M059J (cell line): ENCODE measurements at regions not wholly inside any gene's neighbourhood (a gene's known extent, or its start where the extent isn't known, plus 50 kb on each side); places are given as distances from the start of the nearest gene placed in this dataset.
"Not testable (repeated sequence)": the region's sequence is repeated elsewhere in the genome, so short reads cannot be mapped to it uniquely, and the experiment has no call there.

Experiments used
- DNase-seq: peaks from one replicate; pipeline ENCODE4 v3.0.0-alpha.2; 2012; ENCODE audit warnings: low read depth

DNA sequence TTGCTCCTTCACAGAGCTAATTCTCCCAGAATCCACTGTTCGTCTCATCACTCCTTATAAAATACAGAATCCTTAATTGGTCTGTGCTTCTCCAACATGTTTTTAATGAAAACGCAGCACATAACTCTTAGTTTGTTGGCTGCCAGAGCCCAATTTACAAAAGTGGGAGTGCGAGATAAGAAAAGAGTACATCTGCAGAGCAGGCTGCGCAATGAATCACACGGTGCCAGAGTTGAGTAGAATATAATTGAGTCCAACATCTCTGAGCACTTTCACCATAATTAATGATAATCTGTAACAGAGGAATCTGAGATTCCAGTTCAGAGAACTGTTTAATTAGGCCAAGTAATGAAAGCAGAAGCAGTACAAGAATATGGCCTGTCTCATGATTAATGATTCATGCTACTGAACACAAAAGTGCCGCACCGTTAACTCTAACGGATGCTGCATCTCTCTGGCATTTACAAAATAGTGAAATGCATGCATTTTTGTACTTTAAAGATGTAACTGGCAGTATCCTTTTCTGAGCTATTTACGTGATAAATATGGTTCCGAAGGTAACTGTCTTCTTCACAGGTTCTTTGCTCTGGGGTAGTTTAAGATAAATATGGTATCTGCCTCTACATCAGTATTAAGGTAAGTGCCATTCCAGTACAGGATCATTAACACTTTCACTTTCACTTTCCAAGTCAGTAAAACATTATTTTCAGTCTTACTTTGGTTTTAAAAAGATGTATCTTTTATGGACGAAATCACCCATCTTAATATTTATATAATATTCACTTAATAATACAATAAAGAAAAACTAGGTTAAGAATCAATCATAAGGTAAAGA is 785.6 kb downstream of the NR4A2 start:
- DNase-seq, result peak; percentile 11

GRCh38 chr2:155539028-155539427 is 793.5 kb downstream of the NR4A2 start:
- DNase-seq, result not testable (repeated sequence)

DNA sequence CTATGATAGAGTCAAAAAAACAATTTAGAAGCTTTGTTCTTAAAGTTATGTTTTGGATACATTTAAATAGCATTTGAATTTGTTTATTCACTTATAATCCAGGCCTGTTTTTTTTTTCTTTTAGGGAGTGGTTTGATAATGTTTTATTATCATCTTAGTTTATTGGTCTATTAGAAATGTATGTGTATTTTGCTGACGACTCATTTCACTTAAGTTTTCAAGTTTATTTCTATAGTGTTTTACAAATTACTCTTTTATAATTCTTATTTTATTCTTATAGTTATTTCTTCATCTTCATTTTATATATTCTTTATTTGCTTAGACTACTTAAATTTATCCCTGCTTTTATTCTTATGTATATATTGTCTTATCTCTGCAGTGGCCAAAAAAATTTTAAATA is 804.5 kb downstream of the NR4A2 start:
- DNase-seq, result no peak

DNA sequence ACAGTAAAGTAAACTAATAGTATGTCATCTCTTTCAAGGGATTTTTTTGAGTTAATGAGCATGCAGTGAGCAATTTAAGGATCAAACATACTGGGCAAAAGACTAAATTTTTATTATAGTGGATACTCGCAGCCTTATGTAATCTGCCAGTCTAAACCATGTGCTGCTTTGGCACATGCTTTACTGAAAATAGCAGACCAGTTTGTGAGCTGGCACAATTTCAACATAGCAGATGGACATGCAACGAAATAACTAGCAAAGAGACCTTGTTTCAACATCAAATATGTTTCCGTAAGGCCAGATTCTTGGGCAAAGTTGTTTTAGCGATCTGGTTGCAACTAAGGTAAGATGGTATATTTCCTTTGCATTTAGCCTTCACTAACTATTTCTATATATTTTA is 807.3 kb downstream of the NR4A2 start:
- no peak for DNase-seq

DNA sequence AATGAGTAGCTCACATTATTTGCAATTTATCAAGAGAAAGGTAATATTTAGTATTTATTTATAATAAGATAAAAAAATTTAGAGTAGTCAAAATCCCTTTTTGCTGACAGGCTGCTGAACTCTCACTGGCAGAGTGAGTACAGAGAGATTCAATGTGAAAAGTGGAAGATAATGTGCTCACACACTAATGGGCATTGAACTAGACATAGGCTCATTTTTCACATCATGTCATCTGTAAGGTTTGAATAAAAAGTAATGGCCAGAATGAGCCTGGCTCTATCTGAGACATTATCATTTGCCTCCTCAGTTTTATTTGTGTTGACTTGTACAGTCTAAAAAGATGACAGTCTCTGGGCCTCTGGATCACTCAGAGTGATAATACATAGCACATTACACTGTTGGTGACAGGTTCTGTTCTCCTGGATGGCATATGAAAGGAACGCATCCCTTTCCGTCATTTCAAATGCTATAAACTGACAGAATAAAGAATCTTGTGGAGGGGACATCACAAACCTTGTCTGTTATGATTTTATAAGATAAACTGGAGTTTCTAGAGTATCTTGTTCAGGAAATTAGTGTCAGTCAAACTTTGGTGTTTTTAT is 812.9 kb downstream of the NR4A2 start:
- no peak for DNase-seq

DNA sequence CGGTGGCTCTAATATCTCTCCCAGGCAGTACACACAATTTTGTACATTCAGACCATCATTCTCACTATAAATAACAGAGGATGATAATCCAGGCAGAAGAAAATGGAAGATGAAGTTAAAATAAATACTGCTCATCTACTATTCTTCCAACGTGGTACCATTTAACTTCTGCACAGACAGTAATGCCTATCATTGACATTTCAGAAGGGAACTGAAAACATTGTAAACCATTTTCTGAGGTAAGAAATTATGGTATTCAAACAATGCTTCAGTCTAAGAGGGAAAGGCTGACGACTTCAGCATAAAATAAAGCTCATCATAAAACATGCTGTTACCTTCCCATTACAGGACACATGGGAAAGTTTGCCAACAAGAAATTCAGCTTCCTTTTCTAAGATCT is 814.4 kb downstream of the NR4A2 start:
- no peak for DNase-seq

DNA sequence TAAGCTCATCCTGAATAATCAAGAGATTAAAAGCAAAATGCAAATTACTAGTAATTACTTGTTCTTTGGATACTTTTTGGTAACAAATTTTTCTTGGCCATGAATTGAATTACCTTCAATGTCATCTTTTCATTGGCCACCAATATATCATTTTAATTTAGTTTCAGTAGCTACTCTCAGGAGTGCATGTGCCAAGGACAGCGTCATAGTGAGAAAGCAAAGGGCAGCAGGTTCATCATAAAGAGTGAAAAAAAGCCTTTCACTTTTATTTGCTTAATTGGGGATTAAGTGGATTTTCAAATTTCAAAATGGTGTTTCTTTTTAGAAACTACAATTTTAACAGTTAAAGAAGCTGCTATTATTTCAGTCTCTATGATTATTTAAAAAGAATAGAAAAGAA is 815.2 kb downstream of the NR4A2 start:
- DNase-seq, result no peak

DNA sequence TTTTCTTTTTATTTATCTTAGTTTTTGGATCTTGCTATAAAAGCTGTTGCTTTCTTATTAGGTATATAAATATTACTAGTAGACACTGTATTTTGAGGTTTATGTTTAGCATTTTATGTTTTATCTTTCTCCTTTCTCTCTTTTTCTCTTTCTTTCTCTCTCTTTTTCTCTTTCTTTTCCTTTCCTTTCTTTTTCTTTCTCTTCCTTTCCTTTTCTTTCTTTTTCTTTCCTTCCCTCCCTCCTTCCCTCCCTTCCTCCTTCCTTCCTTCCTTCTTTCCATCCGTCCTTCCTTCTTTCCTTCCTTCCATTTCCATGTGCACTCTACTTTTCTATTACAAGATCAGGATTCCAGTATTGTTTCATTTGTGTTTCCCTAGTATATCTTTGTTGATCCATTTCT is 814.8 kb downstream of the KCNJ3 start:
- no peak for DNase-seq

DNA sequence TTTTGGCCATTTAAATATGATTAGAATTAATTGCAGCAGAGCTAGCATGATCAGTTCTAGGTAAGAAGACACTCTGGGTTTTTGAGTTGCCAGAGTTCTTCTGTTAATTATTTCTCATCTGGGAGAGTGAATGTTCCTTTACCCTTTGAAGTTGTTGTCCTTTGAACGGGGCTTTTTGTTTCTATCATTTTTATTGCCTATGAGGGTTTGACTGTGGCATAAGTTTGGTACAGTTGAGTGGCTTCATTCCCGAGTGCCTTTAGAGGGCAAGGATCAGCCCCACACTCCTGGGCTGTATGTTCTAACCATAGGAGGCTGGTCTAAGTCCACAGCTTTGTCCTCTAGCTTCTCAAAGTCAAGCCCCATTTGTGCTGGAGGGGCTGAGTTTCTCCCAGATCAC is 804.3 kb downstream of the KCNJ3 start:
- DNase-seq, result no peak

DNA sequence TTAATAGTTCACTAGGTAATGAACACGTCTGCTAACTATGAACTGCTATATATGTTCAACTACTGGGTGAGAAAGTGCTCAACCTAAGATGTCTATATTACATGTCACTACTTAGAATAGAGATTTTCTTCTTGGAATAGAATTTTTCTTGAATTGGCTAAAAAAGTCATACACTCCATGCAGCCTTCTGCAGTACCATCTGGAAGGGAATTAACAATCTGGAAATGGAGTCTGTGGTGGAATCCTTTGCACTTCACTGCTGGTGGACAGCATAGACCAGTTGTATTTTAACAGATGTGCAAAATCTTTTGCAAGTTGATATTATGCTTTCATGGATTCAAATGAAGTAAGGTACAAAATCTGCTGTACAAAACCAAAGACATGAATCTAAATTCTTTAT is 799.6 kb downstream of the KCNJ3 start:
- no peak for DNase-seq

DNA sequence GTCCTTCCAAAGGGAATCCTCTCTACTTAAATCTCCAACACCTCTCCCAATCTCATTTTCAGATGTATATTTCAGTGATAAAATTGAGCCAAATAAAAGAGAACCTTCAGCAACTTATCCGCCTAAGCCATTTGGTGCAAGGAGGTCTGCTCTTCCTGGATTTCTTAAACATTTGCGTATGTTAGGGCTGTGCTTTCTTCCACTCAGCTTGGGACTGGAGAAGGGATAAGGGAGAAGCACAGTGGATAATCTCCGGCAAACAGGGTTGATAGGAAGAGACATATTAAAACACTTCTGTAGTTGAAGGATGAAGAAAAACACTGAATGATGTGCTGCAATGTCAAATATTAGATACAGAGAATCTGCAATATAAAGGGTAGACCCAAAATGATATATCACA is 796.2 kb downstream of the KCNJ3 start:
- DNase-seq, result no peak

DNA sequence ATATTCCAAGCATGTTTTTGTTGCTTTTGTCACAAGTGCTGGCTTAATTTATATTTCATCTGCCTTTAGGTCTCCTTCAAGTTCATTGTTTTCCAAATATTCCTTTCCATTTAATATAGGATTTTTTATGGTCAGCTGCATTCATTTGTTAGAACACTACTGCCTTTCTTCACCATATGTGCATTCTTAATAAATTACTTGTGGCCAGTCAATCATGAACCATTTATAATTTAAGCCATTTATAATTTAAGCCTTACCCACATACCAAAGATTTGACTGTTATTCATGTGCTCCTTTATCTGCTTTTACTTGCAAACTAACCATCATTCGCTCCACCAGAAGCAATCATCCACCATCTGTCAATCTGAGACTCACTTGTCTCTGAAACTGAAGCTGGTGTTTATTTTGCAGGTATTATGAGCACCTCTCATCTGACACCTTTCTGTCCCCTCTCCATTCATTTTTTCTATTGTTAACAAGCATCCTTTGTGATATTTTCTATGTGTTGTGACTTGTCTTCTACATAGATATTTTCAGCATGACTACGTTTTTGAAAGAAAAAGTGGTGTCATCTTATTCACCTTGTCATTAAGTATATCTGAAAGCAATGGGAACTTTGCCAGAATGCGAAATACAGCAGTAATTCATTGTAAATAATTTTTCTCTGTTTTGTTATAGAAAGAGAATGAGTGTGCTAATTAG is 786.8 kb downstream of the KCNJ3 start:
- no peak for DNase-seq

- DNase-seq, result no peak
These were observed 782.6 kb downstream of the KCNJ3 start for GRCh38 chr2:155481141-155481540.

- not testable (repeated sequence) for DNase-seq
These were observed 773.5 kb downstream of the KCNJ3 start for GRCh38 chr2:155472018-155472417.

DNA sequence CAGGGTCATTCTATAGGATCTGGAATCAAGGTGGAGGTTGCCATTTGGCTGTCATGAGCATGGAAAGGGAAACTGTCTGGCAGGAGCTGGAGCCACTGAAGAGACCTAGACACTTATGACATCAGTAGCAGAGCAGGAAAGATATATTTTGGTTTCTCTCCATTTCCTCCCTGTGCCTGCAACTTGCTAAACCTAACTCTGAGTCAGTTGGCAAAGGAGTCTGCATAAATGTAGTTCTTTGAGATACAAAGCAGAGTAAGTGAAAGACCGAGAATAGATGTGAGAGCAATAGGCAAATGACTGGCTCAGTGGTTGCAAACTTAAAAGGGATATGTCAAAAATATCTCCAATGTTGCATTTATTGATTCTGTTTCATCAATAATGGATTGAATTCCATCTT is 757.7 kb downstream of the KCNJ3 start:
- DNase-seq, result no peak

- DNase-seq, result peak; percentile 22
These were observed 744.4 kb downstream of the KCNJ3 start for GRCh38 chr2:155442755-155443372.

- no peak for DNase-seq
These were observed 743.6 kb downstream of the KCNJ3 start for GRCh38 chr2:155442088-155442487.

GRCh38 chr2:155431004-155431507 is 732.6 kb downstream of the KCNJ3 start:
- no peak for DNase-seq

- DNase-seq, result no peak
These were observed 729.0 kb downstream of the KCNJ3 start for GRCh38 chr2:155427470-155427869.

GRCh38 chr2:155424518-155424917 is 726.0 kb downstream of the KCNJ3 start:
- DNase-seq, result no peak

DNA sequence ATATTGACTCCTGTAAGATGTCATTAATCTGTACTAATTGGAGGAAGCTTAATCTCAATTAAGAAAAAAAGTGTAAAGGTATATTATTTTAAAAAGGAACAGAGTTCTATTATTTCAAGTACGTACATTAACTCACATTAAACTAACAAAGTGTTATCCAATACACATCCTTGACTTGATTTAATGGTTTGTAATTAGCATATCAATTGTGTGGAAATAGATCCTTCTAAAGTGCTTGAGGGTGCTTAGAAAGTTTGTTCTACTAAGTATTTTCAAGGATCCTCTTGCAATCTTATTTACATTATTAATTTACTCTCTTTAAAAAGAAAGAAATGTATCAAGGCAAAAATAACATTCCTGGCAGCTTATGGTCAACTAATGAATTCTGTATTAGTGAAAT is 720.3 kb downstream of the KCNJ3 start:
- DNase-seq, result no peak

- no peak for DNase-seq
These were observed 714.1 kb downstream of the KCNJ3 start for GRCh38 chr2:155412598-155412997.
